ENCODE measurements at regions not wholly inside any gene's neighbourhood (a gene's known extent, or its start where the extent isn't known, plus 50 kb on each side); places are given as distances from the start of the nearest gene placed in this dataset.

- Histone ChIP-seq H3K14ac (ENCODE audit: insufficient read depth, low read length) (no peak overlapping the region), H3K9ac (ENCODE audit: extremely low read depth, insufficient read length, low read length) (no peak overlapping the region), H3K79me1 (ENCODE audit: insufficient read depth, low read depth, low read length, poor library complexity, severe bottlenecking) (no peaks in the 10 kb centered on the region), H4K5ac (ENCODE audit: insufficient read length, low read depth, low read length) (no peak overlapping the region), H2AK5ac (ENCODE audit: insufficient read length, low read length) (no peak overlapping the region), H2BK15ac (ENCODE audit: low read depth, low read length) (no peak overlapping the region), H3K4ac (ENCODE audit: low read depth, low read length) (no peak overlapping the region), H3K23ac (ENCODE audit: insufficient read length, low read depth, low read length) (no peak overlapping the region), H2AFZ (ENCODE audit: low read length) (no peak overlapping the region), H3K4me1 (ENCODE audit: insufficient read depth, low read length) (peaks cover 5% of the 10 kb centered on the region; the same call in 1 of the 2 replicates), H2BK12ac (ENCODE audit: insufficient read length, low read depth, low read length) (no peak overlapping the region), H3T11ph (ENCODE audit: low read length) (no peak overlapping the region), H2BK120ac (ENCODE audit: low read depth, low read length, poor library complexity, severe bottlenecking) (no peak overlapping the region), H4K20me1 (ENCODE audit: control insufficient read depth, insufficient read depth, insufficient read length) (no peaks in the 10 kb centered on the region), H3K79me2 (ENCODE audit: insufficient read depth, low read length) (0 out of 2 replicates have a peak, but pooled peaks cover 1% of the 10 kb centered on the region), H3K27ac (ENCODE audit: insufficient read length, low read depth, low read length) (no peak overlapping the region), H3K56ac (ENCODE audit: insufficient read length, low read depth, low read length) (no peak overlapping the region), H3K9me3 (ENCODE audit: control insufficient read depth, low read depth, low read length) (no peaks in the 10 kb centered on the region), H3K18ac (ENCODE audit: insufficient read length, low read depth, low read length) (no peak overlapping the region), H4K91ac (ENCODE audit: insufficient read length, low read depth, low read length) (no peak overlapping the region), H3K23me2 (ENCODE audit: insufficient read length, low read depth, low read length, poor library complexity, severe bottlenecking) (no peaks in the 10 kb centered on the region), H2BK5ac (ENCODE audit: insufficient read length, low read length) (no peak overlapping the region), H4K8ac (replicated peaks; ENCODE audit: insufficient read length, low read depth, low read length) (no peak overlapping the region), H2BK20ac (ENCODE audit: low read depth, low read length, poor library complexity, severe bottlenecking) (no peak overlapping the region), H3K27me3 (ENCODE audit: insufficient read depth, low read length) (no peaks in the 10 kb centered on the region), H3K4me2 (ENCODE audit: insufficient read depth, insufficient read length, low read length) (no peak overlapping the region)
- Mint-ChIP-seq H3K4me3 (no peak overlapping the region), H3K9me3 (no peaks in the 10 kb centered on the region; a peak in 1 of 5 replicates), H3K4me1 (peaks cover 15 to 20% of the 10 kb centered on the region in 2 experiments), H3K27ac (no peak overlapping the region), H3K36me3 (ENCODE audit: insufficient read depth in 1 of 3, low read depth in 3 of 3) (no peaks in the 10 kb centered on the region), H3K27me3 (ENCODE audit: low read depth) (no peaks in the 10 kb centered on the region)
- TF ChIP-seq CTCF (conservative IDR thresholded peaks at IDR 0.05), result no peak
- DNase-seq, result no peak
Measured at GRCh38 chr10:33800986-33801385, 466.5 kb upstream of the NRP1 start.

All from H9 (cell line).